GM12892 (cell line): ENCODE measurements at regions not wholly inside any gene's neighbourhood (a gene's known extent, or its start where the extent isn't known, plus 50 kb on each side); places are given as distances from the start of the nearest gene placed in this dataset.

Experiments used
- POLR2A ChIP-seq: IDR thresholded peaks from 2 replicates; pipeline ENCODE4 v1.6.1; 2011; ENCODE audit warnings: low read depth, low read length, control low read depth
- POLR2AphosphoS5 ChIP-seq: IDR thresholded peaks from 2 replicates; pipeline ENCODE4 v1.6.1; 2011; ENCODE audit warnings: low read depth, low read length, control low read depth
- TAF1 ChIP-seq: IDR thresholded peaks from 2 replicates; pipeline ENCODE4 v1.6.1; 2011; ENCODE audit warnings: low read depth, mild to moderate bottlenecking, control low read depth, low read length, borderline replicate concordance

DNA sequence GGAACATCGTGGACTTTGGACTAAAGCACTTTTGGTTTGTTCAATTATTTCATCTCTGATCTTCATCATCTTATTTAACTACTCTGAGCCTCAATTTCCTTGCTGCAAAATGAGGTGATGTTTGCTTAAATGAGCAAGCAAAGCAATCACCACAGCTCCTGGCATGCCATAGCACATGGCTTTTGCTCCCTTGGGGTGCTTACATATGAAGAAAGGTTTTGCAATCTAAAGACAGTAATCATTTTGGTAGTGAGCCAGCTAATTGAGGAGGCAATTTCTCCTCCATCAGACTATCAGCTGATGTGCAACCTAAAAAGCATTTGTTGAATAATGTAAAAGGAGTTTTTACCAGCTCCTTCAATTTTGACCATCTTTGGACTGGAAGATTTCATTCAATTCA lies 68.8 kb upstream of the KCNJ15 start:
- no peak for TF ChIP-seq POLR2AphosphoS5
- no peak for TF ChIP-seq POLR2A
- no peak for TF ChIP-seq TAF1
